WTC11 (cell line): ENCODE measurements at regions not wholly inside any gene's neighbourhood (a gene's known extent, or its start where the extent isn't known, plus 50 kb on each side); places are given as distances from the start of the nearest gene placed in this dataset.

Source experiments
- FOXJ3 ChIP-seq: sonication (generic); formaldehyde crosslinking; IDR thresholded peaks from 2 replicates; pipeline ENCODE4 v1.9.0; 2021; ENCODE audit warnings: missing genetic modification reagents, mild to moderate bottlenecking, borderline replicate concordance
- GABPB1 ChIP-seq: sonication (generic); formaldehyde crosslinking; IDR thresholded peaks from 2 replicates; pipeline ENCODE4 v1.8.1; 2023; ENCODE audit warnings: mild to moderate bottlenecking, missing genetic modification reagents
- MAX ChIP-seq: sonication (generic); formaldehyde crosslinking; IDR thresholded peaks from 2 replicates; pipeline ENCODE4 v1.8.0; 2022; ENCODE audit warnings: mild to moderate bottlenecking, missing genetic modification reagents
- NFYB ChIP-seq: sonication (generic); formaldehyde crosslinking; conservative IDR thresholded peaks from 2 replicates; pipeline ENCODE4 v1.8.0; 2022; ENCODE audit warnings: low read depth, missing genetic modification reagents
- NR3C1 ChIP-seq: sonication (generic); formaldehyde crosslinking; conservative IDR thresholded peaks from 2 replicates; pipeline ENCODE4 v1.8.1; 2023; ENCODE audit warnings: low read depth, mild to moderate bottlenecking, missing genetic modification reagents
- ZNF532 ChIP-seq: fragments of 250-450 bp; sonication (Bioruptor Pico); IDR thresholded peaks from 2 replicates; pipeline ENCODE4 v1.9.0; 2021; ENCODE audit warnings: mild to moderate bottlenecking, borderline replicate concordance
- TF ChIP-seq, protein P1 (sequence below): sonication (generic); formaldehyde crosslinking; conservative IDR thresholded peaks from 2 replicates; pipeline ENCODE4 v1.8.1; 2022; ENCODE audit warnings: mild to moderate bottlenecking, missing genetic modification reagents
- TF ChIP-seq, protein P2 (sequence below): fragments of 200-600 bp; IDR thresholded peaks from 2 replicates; pipeline ENCODE4 v1.8.0; 2022; ENCODE audit warnings: antibody characterized with exemption

- TF ChIP-seq ZNF532 (CRISPR knock-in tag) (no peak), GABPB1 (CRISPR knock-in tag) (no peak), NR3C1 (no peak), NFYB (no peak), FOXJ3 (no peak), MAX (no peak)
- TF ChIP-seq, protein P1, sequence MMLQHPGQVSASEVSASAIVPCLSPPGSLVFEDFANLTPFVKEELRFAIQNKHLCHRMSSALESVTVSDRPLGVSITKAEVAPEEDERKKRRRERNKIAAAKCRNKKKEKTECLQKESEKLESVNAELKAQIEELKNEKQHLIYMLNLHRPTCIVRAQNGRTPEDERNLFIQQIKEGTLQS (CRISPR knock-in tag): no peak
- TF ChIP-seq, protein P2, sequence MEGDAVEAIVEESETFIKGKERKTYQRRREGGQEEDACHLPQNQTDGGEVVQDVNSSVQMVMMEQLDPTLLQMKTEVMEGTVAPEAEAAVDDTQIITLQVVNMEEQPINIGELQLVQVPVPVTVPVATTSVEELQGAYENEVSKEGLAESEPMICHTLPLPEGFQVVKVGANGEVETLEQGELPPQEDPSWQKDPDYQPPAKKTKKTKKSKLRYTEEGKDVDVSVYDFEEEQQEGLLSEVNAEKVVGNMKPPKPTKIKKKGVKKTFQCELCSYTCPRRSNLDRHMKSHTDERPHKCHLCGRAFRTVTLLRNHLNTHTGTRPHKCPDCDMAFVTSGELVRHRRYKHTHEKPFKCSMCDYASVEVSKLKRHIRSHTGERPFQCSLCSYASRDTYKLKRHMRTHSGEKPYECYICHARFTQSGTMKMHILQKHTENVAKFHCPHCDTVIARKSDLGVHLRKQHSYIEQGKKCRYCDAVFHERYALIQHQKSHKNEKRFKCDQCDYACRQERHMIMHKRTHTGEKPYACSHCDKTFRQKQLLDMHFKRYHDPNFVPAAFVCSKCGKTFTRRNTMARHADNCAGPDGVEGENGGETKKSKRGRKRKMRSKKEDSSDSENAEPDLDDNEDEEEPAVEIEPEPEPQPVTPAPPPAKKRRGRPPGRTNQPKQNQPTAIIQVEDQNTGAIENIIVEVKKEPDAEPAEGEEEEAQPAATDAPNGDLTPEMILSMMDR: no peak
Observed at GRCh38 chr18:60675126-60675525, 302.6 kb upstream of the MC4R start.
